HFFc6 (cell line): ENCODE measurements at regions not wholly inside any gene's neighbourhood (a gene's known extent, or its start where the extent isn't known, plus 50 kb on each side); places are given as distances from the start of the nearest gene placed in this dataset.
A peak's percentile ranks its signal among the peaks of the same experiment; 100 is the strongest.

Experiments used
- DNase-seq: peaks from one replicate; pipeline ENCODE4 v3.0.0-alpha.2; 2018
- H3K27ac Mint-ChIP-seq: 2 replicates; pipeline ENCODE4 v1.8.0; 2020; ENCODE audit warnings: mild to moderate bottlenecking, mixed read lengths
- H3K27me3 Mint-ChIP-seq: 2 replicates; pipeline ENCODE4 v1.8.0; 2021; ENCODE audit warnings: mild to moderate bottlenecking, moderate library complexity, mixed read lengths; ENCODE audit not compliant: insufficient read depth
- H3K36me3 Mint-ChIP-seq: 2 replicates; pipeline ENCODE4 v1.8.0; 2021; ENCODE audit warnings: low read depth, mixed read lengths
- H3K4me1 Mint-ChIP-seq: 2 replicates; pipeline ENCODE4 v1.8.0; 2020; ENCODE audit warnings: low read depth, mixed read lengths
- H3K4me3 Mint-ChIP-seq: 2 replicates; pipeline ENCODE4 v1.8.0; 2020; ENCODE audit warnings: mild to moderate bottlenecking, moderate library complexity, mixed read lengths
- H3K9me3 Mint-ChIP-seq: 2 replicates; pipeline ENCODE4 v1.8.0; 2020; ENCODE audit warnings: mild to moderate bottlenecking, mixed read lengths
- CTCF ChIP-seq: fragments of 200-600 bp; sonication (generic); IDR thresholded peaks from 2 replicates; pipeline ENCODE4 v1.5.0; 2021; ENCODE audit warnings: antibody characterized with exemption, mild to moderate bottlenecking

- H3K4me1 Mint-ChIP-seq: peaks cover 69% of the 10 kb centered on the region
- peak overlapping the region; percentile 83 for H3K4me3 Mint-ChIP-seq
- H3K27me3 Mint-ChIP-seq: peaks cover 5% of the 10 kb centered on the region
- TF ChIP-seq CTCF: no peak
- no peaks in the 10 kb centered on the region for H3K9me3 Mint-ChIP-seq
- no peak for DNase-seq
- H3K27ac Mint-ChIP-seq: peak overlapping the region; percentile 94
- no peaks in the 10 kb centered on the region for H3K36me3 Mint-ChIP-seq
Observed at GRCh38 chr5:58258984-58259684, 200.8 kb downstream of the PLK2 start.

DNA sequence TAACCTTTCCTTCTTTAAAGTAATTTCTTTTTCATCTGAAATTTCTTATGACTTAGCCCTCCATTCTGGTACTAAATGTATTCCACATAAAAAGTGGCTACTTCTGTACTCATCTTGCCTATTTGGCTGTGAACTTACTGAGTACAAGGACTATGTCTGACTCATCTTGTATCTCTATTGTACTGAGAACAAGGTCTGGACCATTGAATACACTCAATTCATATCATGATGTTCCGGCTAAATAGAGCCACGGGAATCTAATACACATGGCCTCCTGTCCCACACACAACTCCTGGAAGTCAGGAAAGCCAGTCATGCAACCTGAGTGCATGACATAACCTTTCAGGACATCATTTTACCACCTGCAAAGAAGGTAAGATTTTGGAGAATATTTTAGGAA lies 203.9 kb downstream of the PLK2 start:
- H3K9me3 Mint-ChIP-seq: no peaks in the 10 kb centered on the region
- H3K36me3 Mint-ChIP-seq: no peaks in the 10 kb centered on the region
- peaks cover 41% of the 10 kb centered on the region for H3K4me1 Mint-ChIP-seq
- no peak overlapping the region for H3K4me3 Mint-ChIP-seq
- H3K27me3 Mint-ChIP-seq: no peaks in the 10 kb centered on the region; the same call in 1 of the 2 replicates
- no peak for TF ChIP-seq CTCF
- no peak for DNase-seq
- H3K27ac Mint-ChIP-seq: no peak overlapping the region

DNA sequence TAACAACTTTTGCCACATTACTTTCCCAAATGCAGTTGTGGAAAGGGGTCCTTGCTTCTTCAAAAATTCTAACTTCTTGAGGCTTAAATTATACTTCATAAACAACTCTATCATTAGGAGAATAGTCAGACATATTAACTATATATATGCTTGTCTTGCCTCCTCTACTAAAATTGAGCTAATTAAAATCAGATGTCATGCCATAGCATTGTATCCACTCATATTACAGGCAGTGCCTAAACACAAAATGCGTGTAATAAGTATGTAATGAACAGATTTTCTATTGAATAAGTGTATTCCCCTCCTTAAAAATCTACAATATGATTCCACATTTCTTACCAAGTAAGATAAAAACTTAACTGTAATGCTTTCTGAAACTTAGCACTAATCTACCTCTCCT lies 204.5 kb downstream of the PLK2 start:
- no peaks in the 10 kb centered on the region for H3K36me3 Mint-ChIP-seq
- DNase-seq: no peak
- H3K4me3 Mint-ChIP-seq: no peak overlapping the region
- H3K4me1 Mint-ChIP-seq: peaks cover 36% of the 10 kb centered on the region
- H3K9me3 Mint-ChIP-seq: no peaks in the 10 kb centered on the region
- H3K27ac Mint-ChIP-seq: no peak overlapping the region
- H3K27me3 Mint-ChIP-seq: no peaks in the 10 kb centered on the region; the same call in 1 of the 2 replicates
- no peak for TF ChIP-seq CTCF

GRCh38 chr5:58248221-58248620 lies 211.7 kb downstream of the PLK2 start:
- no peaks in the 10 kb centered on the region for H3K9me3 Mint-ChIP-seq
- no peaks in the 10 kb centered on the region for H3K36me3 Mint-ChIP-seq
- H3K27me3 Mint-ChIP-seq: no peaks in the 10 kb centered on the region
- H3K4me1 Mint-ChIP-seq: peaks cover 32% of the 10 kb centered on the region
- TF ChIP-seq CTCF: no peak
- no peak overlapping the region for H3K27ac Mint-ChIP-seq
- no peak overlapping the region for H3K4me3 Mint-ChIP-seq
- no peak for DNase-seq

GRCh38 chr5:58246461-58246944 lies 213.4 kb downstream of the PLK2 start:
- DNase-seq: no peak
- H3K4me1 Mint-ChIP-seq: peaks cover 39% of the 10 kb centered on the region
- no peaks in the 10 kb centered on the region for H3K9me3 Mint-ChIP-seq
- peak overlapping the region; percentile 14 for H3K27ac Mint-ChIP-seq
- no peak for TF ChIP-seq CTCF
- no peaks in the 10 kb centered on the region for H3K27me3 Mint-ChIP-seq
- peak overlapping the region; percentile 0; the same call in 1 of the 2 replicates for H3K4me3 Mint-ChIP-seq
- H3K36me3 Mint-ChIP-seq: no peaks in the 10 kb centered on the region
